ENCODE measurements at regions not wholly inside any gene's neighbourhood (a gene's known extent, or its start where the extent isn't known, plus 50 kb on each side); places are given as distances from the start of the nearest gene placed in this dataset.

DNA sequence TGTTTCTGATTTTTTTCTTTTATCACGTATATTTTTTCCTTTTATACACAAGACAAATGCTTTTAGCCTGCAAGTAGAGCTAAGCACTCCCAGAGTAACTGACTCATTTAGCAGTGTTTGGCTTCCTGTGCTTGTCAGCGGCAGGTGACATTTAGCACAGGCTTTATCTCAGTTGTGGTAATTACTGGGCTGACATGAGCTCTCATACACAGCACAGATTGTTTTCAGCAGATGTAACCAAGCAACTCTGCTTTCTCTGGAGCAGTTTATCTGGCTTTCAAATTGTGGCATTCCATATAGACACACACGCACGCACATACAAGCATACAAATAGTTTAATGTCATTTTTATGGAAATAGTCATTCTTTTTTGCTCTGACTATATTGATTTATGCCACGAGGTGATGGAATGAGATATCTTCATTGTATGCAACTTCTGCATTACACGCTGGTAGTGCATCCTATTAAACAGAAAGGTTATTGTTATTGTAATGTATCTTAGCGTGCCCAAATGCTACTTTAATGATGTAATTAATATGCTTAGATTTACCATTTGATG lies 379.0 kb upstream of the GRAMD2B start:
- Mint-ChIP-seq H3K9me3 (no peaks in the 10 kb centered on the region), H3K36me3 (no peaks in the 10 kb centered on the region), H3K27me3 (ENCODE audit: insufficient read depth, low read depth) (peaks cover 4% of the 10 kb centered on the region), H3K27ac (peak overlapping the region; percentile 6), H3K4me3 (no peak overlapping the region), H3K4me1 (peaks cover 19% of the 10 kb centered on the region)
- Histone ChIP-seq H3K27me3 (no peaks in the 10 kb centered on the region), H3K79me2 (ENCODE audit: low read depth) (no peaks in the 10 kb centered on the region), H4K20me1 (ENCODE audit: low read depth) (no peaks in the 10 kb centered on the region), H3K27ac (no peak overlapping the region), H3K4me1 (peaks cover 4% of the 10 kb centered on the region), H2AFZ (replicated peaks) (no peak overlapping the region), H3K4me2 (no peak overlapping the region), H3K9me3 (ENCODE audit: low read depth) (no peaks in the 10 kb centered on the region), H3K36me3 (no peaks in the 10 kb centered on the region), H3K4me3 (no peak overlapping the region), H3F3A (ENCODE audit: low read depth) (no peaks in the 10 kb centered on the region), H3K9ac (no peak overlapping the region)
- no peak for DNase-seq (ENCODE audit: low spot score)
- TF ChIP-seq EZH2 (IDR thresholded peaks at IDR 0.05) (no peak), EZH2phosphoT487 (IDR thresholded peaks at IDR 0.05) (no peak)
- TF ChIP-seq, protein P1, sequence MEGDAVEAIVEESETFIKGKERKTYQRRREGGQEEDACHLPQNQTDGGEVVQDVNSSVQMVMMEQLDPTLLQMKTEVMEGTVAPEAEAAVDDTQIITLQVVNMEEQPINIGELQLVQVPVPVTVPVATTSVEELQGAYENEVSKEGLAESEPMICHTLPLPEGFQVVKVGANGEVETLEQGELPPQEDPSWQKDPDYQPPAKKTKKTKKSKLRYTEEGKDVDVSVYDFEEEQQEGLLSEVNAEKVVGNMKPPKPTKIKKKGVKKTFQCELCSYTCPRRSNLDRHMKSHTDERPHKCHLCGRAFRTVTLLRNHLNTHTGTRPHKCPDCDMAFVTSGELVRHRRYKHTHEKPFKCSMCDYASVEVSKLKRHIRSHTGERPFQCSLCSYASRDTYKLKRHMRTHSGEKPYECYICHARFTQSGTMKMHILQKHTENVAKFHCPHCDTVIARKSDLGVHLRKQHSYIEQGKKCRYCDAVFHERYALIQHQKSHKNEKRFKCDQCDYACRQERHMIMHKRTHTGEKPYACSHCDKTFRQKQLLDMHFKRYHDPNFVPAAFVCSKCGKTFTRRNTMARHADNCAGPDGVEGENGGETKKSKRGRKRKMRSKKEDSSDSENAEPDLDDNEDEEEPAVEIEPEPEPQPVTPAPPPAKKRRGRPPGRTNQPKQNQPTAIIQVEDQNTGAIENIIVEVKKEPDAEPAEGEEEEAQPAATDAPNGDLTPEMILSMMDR (IDR thresholded peaks at IDR 0.05), result no peak

DNA sequence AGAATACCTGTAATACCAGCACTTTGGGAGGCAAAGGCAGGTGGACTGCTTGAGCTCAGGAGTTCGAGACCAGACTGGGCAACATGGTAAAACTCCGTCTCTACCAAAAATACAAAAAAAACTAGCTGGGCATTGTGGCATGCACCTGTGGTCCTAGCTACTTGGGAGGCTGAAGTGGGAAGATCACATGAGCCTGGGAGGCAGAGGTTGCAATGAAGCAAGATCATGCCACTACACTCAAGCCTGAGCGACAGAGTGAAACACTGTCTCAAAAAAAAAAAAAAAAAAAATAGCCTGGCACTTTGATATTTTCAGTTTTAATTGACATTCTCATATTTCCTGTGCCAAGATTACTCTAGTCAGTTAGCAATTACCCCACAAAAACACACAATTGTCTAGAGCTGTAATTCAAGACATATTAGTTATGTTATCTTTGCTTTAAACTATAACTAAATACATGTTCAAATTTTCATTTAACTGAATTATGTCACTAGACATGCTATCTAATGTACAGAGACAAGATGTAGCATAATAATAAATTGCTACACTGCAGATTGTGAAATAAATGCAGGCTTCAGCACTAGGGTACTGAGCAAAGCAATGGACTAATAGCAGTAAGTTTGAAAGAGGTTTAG lies 378.2 kb upstream of the GRAMD2B start:
- H3K9me3 ChIP-seq (ENCODE audit: low read depth), result no peaks in the 10 kb centered on the region

GRCh38 chr5:126046318-126046717 lies 376.9 kb upstream of the GRAMD2B start:
- H3F3A ChIP-seq (ENCODE audit: low read depth), result no peaks in the 10 kb centered on the region
- H3K4me3 Mint-ChIP-seq, result no peak overlapping the region
- H3K9ac ChIP-seq, result no peak overlapping the region
- H3K4me2 ChIP-seq, result no peak overlapping the region
- no peak overlapping the region for H3K4me3 ChIP-seq
- peaks cover 4% of the 10 kb centered on the region for H3K27me3 Mint-ChIP-seq (ENCODE audit: insufficient read depth, low read depth)
- no peaks in the 10 kb centered on the region for H3K36me3 Mint-ChIP-seq
- no peaks in the 10 kb centered on the region for H4K20me1 ChIP-seq (ENCODE audit: low read depth)
- no peaks in the 10 kb centered on the region for H3K9me3 ChIP-seq (ENCODE audit: low read depth)
- H3K79me2 ChIP-seq (ENCODE audit: low read depth), result no peaks in the 10 kb centered on the region
- H2AFZ ChIP-seq (replicated peaks), result no peak overlapping the region
- H3K27ac Mint-ChIP-seq, result no peak overlapping the region
- no peak overlapping the region for H3K27ac ChIP-seq
- TF ChIP-seq, protein P1 (IDR thresholded peaks at IDR 0.05), result no peak
- no peak for TF ChIP-seq EZH2phosphoT487 (IDR thresholded peaks at IDR 0.05)
- TF ChIP-seq EZH2 (IDR thresholded peaks at IDR 0.05), result no peak
- H3K9me3 Mint-ChIP-seq, result no peaks in the 10 kb centered on the region
- H3K27me3 ChIP-seq, result no peaks in the 10 kb centered on the region
- H3K4me1 ChIP-seq, result peaks cover 4% of the 10 kb centered on the region
- H3K4me1 Mint-ChIP-seq, result peaks cover 19% of the 10 kb centered on the region
- no peaks in the 10 kb centered on the region for H3K36me3 ChIP-seq
- DNase-seq (ENCODE audit: low spot score), result no peak

More for the DNA sequence above, 378.2 kb upstream of the GRAMD2B start:
- Histone ChIP-seq H3K4me1 (peaks cover 4% of the 10 kb centered on the region), H4K20me1 (ENCODE audit: low read depth) (no peaks in the 10 kb centered on the region), H3K36me3 (no peaks in the 10 kb centered on the region), H3K27me3 (no peaks in the 10 kb centered on the region), H3F3A (ENCODE audit: low read depth) (no peaks in the 10 kb centered on the region), H3K27ac (no peak overlapping the region), H3K4me2 (no peak overlapping the region), H3K4me3 (no peak overlapping the region), H2AFZ (replicated peaks) (no peak overlapping the region), H3K79me2 (ENCODE audit: low read depth) (no peaks in the 10 kb centered on the region), H3K9ac (no peak overlapping the region)
- Mint-ChIP-seq H3K4me1 (peaks cover 19% of the 10 kb centered on the region), H3K9me3 (no peaks in the 10 kb centered on the region), H3K27me3 (ENCODE audit: insufficient read depth, low read depth) (peaks cover 4% of the 10 kb centered on the region), H3K4me3 (no peak overlapping the region), H3K27ac (no peak overlapping the region), H3K36me3 (no peaks in the 10 kb centered on the region)
- no peak for TF ChIP-seq EZH2 (IDR thresholded peaks at IDR 0.05)
- no peak for TF ChIP-seq EZH2phosphoT487 (IDR thresholded peaks at IDR 0.05)
- TF ChIP-seq, protein P1 (IDR thresholded peaks at IDR 0.05), result no peak
- no peak for DNase-seq (ENCODE audit: low spot score)
